ENCODE measurements at regions not wholly inside any gene's neighbourhood (a gene's known extent, or its start where the extent isn't known, plus 50 kb on each side); places are given as distances from the start of the nearest gene placed in this dataset.

- H3K4me3 ChIP-seq (ENCODE audit: low read depth, low read length), result no peak overlapping the region
- no peak for TF ChIP-seq CTCF (IDR thresholded peaks at IDR 0.05; ENCODE audit: borderline replicate concordance, insufficient read depth, low read depth, low read length)
These were observed 282.7 kb downstream of the ATXN7L3B start for GRCh38 chr12:74820324-74820723.

GRCh38 chr12:74836567-74836966, 298.9 kb downstream of the ATXN7L3B start:
- H3K4me3 ChIP-seq (ENCODE audit: low read depth, low read length), result no peak overlapping the region
- TF ChIP-seq CTCF (IDR thresholded peaks at IDR 0.05; ENCODE audit: borderline replicate concordance, insufficient read depth, low read depth, low read length), result no peak

GRCh38 chr12:74846116-74846515, 308.5 kb downstream of the ATXN7L3B start:
- no peak for TF ChIP-seq CTCF (IDR thresholded peaks at IDR 0.05; ENCODE audit: borderline replicate concordance, insufficient read depth, low read depth, low read length)
- no peak overlapping the region for H3K4me3 ChIP-seq (ENCODE audit: low read depth, low read length)

- TF ChIP-seq CTCF (IDR thresholded peaks at IDR 0.05; ENCODE audit: borderline replicate concordance, insufficient read depth, low read depth, low read length), result no peak
- H3K4me3 ChIP-seq (ENCODE audit: low read depth, low read length), result no peak overlapping the region
These were observed 309.5 kb downstream of the ATXN7L3B start for GRCh38 chr12:74847169-74847568.

GRCh38 chr12:74848006-74848405, 310.4 kb downstream of the ATXN7L3B start:
- TF ChIP-seq CTCF (IDR thresholded peaks at IDR 0.05; ENCODE audit: borderline replicate concordance, insufficient read depth, low read depth, low read length), result no peak
- no peak overlapping the region for H3K4me3 ChIP-seq (ENCODE audit: low read depth, low read length)

GRCh38 chr12:74849801-74850200, 312.2 kb downstream of the ATXN7L3B start:
- H3K4me3 ChIP-seq (ENCODE audit: low read depth, low read length), result no peak overlapping the region
- no peak for TF ChIP-seq CTCF (IDR thresholded peaks at IDR 0.05; ENCODE audit: borderline replicate concordance, insufficient read depth, low read depth, low read length)

- TF ChIP-seq CTCF (IDR thresholded peaks at IDR 0.05; ENCODE audit: borderline replicate concordance, insufficient read depth, low read depth, low read length), result no peak
- no peak overlapping the region for H3K4me3 ChIP-seq (ENCODE audit: low read depth, low read length)
These were observed 334.2 kb downstream of the ATXN7L3B start for GRCh38 chr12:74871817-74872216.
